ENCODE measurements at regions not wholly inside any gene's neighbourhood (a gene's known extent, or its start where the extent isn't known, plus 50 kb on each side); places are given as distances from the start of the nearest gene placed in this dataset.

DNA sequence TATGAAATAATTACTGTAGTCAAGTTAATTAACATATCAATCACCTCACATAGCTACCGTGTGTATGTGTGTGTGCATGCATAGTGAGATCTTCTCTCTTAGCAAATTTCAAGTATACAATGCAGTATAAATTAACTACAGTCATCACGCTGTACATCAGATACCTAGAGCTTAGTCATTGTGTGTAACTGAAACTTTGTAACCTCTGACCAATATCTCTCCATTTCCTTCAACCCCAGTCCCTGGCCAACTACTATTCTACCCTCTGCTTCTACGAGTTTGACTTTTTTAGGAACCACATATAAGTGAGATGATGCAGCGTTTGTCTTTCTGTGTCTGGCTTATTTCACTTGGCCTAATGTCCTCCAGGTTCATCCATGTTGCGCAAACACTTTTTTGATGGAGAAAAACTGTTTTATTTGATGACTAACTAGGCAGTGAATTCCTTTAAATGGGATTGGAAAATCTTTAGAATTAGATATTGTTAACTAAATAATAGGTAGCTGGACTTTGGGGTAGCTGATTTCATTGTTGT is 459.5 kb downstream of the DHX35 start:
- no peak for DNase-seq (ENCODE audit: low read depth in 2 of 2)

DNA sequence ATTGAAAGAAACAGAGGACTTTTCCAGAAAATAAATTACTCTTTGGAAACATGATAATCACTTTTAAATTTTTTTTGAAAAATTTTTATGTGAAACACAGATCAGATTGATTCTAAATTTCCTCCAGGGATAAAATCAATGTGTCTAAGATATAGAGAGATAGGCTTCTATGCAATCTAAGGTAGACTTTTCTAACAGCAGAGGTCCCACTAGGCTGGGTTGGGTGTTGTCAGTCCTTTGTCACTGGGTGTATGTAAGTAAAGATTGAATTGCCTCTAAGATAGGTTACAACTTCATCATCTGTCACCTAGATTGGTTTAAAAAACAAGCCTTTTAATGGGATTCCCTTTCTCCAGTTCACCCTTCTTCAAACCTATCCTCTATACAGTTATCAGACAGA is 449.9 kb downstream of the DHX35 start:
- DNase-seq (ENCODE audit: low read depth in 2 of 2), result no peak

DNA sequence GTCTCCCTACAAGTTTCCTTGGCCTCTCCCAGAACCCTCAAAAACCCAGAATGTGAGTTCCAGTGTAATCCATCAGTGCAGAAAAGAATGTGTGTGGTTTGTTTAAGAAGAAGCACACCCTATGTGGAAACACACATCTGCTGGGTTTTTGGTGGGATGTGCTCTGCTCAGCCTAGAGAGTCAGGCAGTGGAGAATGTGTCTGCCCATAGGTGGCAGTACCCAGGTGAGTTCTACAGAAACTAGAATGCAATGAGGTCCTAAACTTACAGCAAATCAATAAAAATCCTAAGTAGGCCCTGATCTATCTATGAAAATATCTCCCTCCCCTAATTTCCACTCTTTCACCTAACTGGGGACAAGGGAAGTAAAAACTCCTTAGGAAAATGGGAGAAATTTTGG is 437.3 kb downstream of the DHX35 start:
- DNase-seq (ENCODE audit: low read depth in 2 of 2), result no peak

DNA sequence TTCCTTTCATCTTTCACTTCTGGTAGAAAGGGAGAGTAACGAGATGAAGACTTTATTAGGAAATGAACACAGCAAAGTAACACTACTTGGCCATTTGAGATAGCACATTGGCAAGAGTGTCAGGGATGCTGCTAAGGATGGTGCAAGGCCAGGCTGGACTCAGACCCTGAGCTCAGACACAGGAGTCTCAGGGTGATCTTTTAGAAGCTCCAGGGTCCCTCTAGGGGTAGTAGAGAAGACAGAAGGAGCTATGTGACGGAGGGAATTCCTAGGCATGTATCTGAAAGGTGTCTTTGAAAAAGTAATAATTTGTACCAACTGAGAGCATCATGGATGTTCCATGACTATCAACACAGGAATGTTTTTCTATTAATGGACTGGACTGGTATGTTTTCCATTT is 436.5 kb downstream of the DHX35 start:
- no peak for DNase-seq (ENCODE audit: low read depth in 2 of 2)

DNA sequence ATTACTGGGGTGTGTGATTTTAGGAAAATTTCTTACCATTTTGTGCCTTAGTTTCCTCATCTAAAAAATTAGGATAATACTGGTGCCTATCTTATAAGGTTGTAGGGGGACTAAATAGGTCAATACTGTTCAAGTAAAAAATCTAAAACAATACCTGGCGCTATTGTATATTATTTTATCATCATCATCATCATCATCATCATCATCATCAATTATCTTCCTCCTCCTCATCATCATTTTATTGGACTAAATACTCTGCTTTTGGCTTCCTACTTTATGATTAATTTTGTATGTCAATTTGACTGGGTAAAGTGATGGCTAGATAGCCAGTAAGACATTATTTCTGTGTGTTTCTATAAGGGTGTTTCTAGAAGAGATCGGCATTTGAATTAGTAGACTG is 435.5 kb downstream of the DHX35 start:
- no peak for DNase-seq (ENCODE audit: low read depth in 2 of 2)

DNA sequence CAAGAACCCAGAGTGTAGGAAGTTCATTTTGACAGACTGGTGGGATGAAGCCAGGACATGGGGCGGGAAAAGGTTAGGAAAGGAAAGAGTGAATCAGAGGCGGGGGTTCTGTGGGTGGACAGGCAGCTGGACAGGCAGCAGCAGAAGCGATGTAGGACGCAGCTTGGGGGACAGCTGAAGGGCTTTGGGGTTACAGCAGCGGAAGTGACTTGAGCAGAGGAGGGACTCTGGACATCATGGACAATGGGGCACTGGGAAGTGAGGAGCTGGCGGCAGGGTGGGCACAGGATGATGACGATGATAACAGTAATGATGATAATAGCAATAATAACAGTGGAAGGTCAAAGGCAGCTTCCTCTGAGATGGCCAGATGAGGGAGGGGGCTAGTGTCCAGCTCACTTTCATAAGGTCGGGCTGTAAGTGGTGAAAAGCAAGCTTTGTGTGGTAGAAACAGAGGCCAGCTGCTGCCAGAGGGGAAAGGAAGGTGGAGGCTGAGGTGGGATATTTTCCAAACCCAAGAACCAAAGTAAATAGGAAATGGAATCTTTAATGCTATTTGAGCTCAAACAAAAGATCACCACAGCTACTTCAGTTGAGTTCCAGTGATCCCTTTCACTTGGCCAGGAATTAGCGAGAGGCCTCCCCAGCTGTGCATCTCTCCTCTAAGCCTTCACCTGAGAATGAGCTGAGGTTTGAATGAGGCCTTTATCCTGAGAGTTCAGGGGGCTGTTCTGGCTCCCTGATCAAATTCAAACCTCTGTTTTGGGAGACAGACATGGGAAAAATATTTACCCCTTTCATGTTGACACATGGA is 433.5 kb downstream of the DHX35 start:
- DNase-seq (ENCODE audit: low read depth in 2 of 2), result no peak

DNA sequence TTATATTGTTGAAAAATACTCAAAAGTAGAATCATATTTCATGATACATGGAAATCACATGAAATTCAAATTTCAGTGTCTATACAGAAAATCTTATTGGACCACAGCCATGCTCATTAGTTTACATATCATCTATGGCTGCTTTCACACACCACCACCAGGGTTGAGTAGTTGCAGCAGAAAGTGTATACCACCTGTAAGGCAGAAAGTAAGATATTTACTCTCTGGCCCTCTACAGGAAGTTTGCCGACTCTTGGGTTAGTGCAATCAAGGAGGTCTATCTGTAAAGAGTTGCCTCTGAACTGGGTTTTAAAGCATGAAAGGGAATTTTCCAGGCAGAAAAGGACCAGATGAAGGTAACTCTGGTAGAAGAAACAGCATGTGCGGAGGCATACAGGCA is 432.3 kb downstream of the DHX35 start:
- DNase-seq (ENCODE audit: low read depth in 2 of 2), result no peak

DNA sequence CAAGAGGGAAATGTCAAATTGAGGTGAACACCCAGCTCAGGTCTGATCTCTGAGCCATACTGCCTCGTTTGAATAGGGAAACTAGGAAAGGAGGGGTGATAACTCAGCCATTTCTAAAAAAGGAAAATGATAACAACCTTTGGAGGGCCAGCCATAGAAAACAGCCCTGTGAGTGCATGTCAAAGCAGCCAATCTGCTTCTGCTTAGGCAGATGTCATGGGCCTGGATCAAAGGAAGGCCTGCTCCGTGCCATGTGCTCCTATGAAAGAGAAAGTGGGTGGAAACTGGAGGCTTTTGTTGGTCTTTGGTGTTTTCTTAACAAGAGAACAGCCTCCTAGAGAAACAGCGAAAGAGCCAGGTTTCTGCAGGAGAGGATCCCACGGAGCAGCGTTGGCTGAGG is 428.0 kb downstream of the DHX35 start:
- DNase-seq (ENCODE audit: low read depth in 2 of 2), result no peak

DNA sequence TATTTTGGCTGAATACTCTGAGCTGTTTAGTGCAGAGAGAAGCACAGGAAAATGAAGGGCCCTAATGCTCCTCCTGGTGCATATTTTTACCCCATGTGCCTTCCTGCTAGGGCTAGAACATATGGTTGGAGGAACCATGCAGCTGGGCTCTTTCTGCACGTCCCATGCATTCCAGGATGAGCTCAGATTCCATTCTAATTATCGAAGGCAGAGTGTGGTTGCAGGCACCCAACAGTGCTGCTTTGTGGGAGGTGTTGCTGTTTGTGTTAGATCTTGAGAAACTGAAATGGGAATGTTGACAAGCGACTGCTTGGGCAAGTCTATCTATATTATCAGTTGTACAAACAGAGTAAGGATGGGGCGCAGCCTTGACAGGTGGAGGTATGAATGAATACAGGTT is 419.5 kb downstream of the DHX35 start:
- no peak for DNase-seq (ENCODE audit: low read depth in 2 of 2)

DNA sequence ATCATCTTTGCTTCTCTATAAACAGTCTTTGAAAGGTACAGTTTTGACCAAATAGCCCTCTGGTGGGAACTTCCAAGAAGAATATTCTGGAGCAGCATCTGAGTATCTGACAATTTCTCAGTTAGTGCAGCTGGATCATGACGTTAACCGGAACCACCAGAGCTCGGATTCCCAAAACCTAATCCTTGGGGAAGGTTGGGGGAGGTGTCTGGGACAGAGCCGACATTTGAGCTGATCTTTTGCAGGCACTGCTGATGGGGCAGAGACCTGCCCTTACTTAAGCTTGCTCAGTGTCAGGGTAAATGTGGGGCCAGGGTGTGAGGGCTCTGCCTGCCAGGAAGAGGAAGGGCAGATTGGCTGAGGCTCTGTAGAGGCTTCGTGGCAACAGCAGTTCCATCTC is 416.6 kb downstream of the DHX35 start:
- no peak for DNase-seq (ENCODE audit: low read depth in 2 of 2)

DNA sequence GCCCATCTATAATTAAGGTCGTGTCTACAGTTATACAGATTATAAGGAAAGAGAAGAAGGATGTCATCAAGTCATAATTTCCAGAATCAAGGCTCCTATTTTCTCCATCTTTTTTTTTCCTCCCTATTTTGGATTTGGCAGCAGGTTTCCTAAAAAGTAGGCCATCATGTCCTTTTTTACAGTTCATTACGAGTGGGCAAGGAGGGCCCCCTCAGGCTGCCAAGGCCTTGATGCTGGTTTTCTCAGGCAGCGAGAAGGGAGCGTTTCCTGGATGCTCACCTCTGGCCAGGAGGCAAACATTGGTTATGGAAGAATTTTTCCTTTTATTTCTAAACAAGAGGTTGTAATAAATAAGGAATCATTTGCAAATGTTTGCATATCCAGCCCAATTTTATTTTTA is 414.6 kb downstream of the DHX35 start:
- no peak for DNase-seq (ENCODE audit: low read depth in 2 of 2)

DNA sequence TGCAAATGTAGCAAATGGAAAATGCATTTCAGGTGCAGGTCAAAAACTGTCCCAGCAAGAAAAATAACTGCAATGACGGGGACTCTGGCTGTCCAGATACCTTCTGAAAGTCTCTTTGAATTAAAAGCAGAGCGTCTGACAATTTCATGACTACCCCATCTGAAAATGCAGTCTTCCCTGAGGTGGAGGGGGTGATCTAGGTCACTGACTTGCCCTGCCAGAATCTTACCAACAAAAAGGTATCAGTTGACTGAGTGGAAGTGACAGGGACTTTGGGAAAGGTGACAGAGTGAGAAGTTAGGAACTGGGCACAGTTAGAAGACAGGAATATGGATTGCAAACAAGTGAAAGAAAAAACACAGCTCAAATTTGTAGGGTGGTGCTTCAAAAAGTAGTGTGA is 402.2 kb downstream of the DHX35 start:
- DNase-seq (ENCODE audit: low read depth in 2 of 2), result no peak

DNA sequence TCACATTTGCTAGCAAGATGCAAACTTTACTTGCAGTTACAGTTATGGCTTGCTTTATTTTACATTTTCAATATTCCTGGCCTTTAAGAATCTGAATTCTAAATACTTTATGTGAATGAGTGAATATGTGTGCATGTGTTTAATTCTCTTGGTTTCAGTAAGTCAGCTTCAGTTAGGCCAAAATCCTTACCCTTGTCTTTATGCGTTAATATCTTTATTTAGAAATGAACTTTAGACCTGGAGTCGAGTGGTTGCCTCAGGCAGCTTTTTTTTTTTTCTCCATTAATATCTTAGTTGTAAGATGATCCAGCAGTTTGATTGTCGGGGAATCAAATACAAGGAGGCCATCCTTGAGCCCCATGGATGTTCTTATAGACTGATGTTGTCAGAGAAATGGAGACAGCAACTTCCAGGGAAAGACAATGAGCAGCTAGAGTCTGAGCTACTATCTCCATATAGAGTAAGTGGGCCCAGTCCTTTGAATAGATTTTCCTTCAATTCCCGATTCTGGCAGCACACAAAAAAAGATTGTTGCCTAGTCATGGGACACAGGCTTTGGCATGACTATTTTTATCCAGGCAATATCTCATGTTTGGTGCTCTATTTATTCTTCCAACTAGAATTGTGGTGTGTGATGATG is 398.0 kb downstream of the DHX35 start:
- DNase-seq (ENCODE audit: low read depth in 2 of 2), result no peak

DNA sequence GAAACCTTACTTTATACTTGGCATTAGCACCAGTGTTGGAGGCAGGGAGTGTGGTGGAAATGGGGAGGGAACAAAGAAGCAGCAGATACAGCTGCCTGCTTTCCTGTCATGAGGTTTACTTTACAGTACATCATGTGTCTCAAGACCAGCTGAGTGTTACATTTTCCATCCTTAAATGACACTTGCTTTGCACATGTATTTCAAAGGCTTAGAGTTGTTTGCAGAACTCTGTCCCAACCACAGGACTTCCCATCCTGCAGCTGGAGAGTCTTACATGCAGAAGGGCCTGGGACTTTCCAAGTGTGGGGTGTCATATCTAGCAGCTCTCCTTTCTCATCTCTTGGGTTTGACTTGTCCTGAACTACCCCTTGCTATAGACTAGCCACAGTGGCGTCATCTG is 395.9 kb downstream of the DHX35 start:
- no peak for DNase-seq (ENCODE audit: low read depth in 2 of 2)

DNA sequence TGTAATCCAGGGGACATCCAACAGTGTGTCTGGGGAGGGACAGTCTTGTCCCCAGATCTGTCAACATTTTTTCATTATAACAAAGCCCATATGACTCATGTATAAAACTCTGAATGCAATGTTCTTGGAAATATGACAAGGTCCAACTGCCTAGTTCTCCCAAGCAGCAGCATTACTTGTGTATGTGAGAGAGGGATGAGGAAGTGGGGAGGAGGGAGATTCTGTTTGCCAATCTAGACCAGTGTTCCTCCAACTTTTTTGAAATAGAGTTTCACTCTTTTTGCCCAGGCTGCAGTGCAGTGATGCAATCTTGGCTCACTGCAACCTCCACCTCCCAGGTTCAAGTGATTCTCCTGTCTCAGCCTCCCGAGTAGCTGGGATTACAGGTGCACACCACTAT is 394.8 kb downstream of the DHX35 start:
- no peak for DNase-seq (ENCODE audit: low read depth in 2 of 2)

DNA sequence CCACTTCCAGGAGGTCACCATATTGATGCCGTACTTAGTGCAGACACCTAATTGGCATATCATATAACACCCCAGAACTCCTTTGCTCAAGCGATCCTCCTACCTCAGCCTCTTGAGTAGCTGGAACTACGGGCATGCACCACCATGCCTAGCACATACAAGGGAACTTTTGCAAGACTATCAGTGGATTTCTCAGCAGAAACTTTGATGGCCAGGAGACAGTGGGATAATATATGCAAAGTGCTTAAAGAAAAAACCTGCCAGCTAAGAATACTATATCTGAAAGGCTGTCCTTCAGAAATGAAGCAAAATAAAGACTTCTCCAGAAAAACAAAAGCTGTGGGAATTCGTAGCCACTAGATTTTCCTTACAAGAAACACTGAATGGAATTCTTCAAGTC is 387.1 kb downstream of the DHX35 start:
- DNase-seq (ENCODE audit: low read depth in 2 of 2), result no peak

DNA sequence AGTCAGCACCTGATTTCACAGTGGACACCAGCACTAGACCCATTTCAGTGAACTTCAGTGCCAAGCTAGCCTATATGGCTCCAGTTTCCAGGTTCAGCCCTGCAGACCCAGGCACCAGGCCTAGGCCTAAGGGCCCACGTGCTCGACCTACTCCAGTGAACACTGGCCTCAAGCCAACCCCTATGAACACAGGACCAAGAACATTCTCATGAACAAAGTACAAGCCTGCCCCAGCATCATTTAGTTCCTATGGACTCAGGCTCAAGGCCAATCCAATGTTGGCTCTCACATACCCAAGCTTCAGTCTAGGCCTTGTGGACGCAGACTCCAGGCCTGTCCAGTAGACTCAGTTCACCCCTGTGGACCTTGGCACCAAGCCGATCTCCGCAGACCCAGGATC is 385.5 kb downstream of the DHX35 start:
- no peak for DNase-seq (ENCODE audit: low read depth in 2 of 2)

DNA sequence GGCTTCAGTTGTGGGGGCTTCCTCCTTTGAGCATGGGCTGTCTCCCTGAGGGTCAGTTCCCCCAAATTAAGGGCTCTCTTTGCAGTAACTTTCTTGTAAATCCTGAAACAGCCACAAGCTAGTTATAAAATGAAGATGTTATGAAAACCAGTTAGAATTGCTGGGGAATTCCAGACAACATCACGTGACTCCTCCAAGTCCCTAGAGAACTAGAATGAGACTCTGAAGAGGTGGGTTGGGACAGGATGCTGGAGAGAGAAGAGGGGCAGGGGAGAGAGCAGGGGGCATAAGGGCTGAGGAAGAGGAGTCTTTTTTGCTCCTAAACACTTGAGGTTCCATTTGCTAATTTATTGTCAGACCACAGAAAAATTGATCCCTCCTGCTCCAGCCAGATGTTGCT is 380.3 kb downstream of the DHX35 start:
- DNase-seq (ENCODE audit: low read depth in 2 of 2), result no peak

DNA sequence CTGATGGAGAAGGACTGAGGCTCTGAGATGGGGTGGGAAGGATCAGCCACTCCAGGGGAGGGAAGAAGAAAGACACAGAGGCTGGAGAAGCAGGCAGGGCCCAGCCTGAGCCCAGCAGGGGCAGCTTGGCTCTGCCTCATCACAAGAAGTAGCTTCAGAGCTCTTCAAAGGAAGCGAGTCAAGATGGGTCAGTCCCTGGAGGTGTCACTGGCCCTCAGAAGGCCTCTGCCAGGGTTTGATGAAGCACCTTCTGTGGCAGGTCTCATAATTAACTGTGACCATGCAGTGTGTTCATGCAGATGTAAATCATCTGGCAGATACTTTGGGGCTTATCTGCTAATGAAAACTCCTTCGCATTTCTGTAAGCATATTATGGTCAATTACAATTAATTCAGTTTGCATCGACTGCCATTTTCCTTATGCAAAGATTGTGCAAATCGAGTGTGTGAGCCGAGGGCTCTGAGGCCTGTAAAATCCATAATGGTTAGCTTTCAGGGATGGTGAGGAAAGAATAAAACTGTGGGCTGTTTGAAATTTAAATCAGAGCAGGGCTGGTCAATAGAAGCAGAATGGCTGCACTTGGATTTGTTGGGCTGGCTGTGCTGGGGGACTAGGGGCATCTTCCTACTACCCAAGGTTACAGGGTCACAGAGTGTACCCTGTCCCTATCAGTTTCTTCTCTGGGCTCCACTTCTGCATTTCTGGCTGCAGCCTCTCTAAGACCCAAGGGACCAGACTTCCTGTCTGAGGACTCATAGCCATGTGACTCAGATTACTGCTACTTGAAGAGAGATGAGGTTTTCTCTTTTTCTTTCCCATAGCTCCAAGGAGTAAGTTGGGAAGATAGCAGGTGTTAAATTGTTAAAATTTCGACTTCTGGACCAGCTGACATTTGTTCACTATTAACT is 376.6 kb downstream of the DHX35 start:
- no peak for DNase-seq (ENCODE audit: low read depth in 2 of 2)

DNA sequence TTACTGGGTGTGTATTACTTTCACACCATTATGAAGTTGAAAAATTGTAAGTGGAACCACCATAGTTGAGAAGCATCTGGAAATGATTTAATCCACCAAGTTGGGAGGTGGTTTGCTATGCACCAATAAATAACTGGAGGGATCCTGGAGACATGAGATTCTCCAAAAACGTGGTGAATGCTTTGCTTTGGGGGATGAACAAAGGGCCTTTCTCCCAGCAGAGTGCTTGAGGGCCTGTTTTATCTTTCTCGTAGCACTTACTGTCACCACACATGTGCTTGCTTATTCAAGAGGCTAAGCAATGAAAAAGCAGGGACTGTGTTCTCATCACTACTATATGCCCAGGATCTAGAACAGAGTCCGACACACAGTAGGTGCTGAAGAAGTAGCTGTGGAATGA is 371.1 kb downstream of the DHX35 start:
- no peak for DNase-seq (ENCODE audit: low read depth in 2 of 2)

DNA sequence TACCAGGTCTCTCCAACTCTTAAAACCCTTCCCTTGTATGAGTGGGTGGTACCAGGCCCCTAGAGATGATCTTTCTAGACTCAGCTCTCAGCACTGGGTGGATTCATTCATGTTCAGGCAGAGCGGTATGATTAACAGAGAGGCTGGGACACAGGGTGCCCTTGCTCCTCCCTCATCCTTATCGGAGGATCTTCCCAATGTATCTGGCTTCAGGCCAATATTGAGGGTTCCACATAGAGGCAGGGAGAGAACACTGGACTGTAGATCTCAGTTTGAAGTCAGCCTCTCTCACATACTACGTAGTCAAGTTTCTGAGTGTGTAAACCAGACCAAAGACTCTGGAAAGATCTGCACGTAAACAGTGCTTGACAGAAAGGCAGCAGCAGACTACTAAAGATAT is 366.2 kb downstream of the DHX35 start:
- no peak for DNase-seq (ENCODE audit: low read depth in 2 of 2)

DNA sequence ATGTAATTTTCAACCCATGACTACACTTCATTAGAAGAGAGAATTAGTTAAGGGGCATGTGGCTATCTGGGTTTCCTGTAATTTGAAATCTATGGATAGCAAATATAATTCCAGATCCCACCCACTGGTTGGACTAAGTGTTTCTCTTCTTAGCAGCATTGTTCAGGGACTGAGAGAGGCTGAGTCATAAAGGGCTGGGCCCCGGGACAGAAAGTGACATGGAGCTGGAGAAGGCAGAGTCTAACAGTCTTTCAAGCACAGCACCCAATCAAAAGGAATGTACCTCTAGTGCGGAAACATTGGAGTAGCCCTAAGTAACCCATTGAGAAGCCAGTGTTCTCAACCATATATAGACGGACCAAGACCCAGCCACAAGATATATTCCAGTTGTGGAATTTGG is 363.9 kb downstream of the DHX35 start:
- DNase-seq (ENCODE audit: low read depth in 2 of 2), result no peak
